ENCODE measurements at regions not wholly inside any gene's neighbourhood (a gene's known extent, or its start where the extent isn't known, plus 50 kb on each side); places are given as distances from the start of the nearest gene placed in this dataset.

DNA sequence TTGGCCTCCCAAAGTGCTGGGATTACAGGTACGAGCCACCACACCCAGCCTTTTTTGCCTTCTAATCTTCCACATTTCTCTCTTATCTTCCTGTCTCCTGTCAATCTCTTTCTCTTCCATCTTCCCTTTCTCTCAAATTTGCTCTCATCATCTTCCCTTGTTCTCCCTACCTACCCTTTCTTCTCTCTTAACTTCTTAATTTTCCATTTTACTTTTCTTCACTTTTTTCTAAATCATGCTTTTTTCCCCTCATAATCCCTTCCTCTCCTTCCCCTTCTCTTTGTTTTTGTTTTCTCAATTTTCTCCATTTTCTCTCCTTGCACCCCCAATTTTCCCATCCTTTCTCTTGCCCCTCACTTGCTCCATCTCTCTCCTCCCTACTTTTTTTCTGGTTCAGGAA is 545.7 kb downstream of the OMA1 start:
- no peak for DNase-seq (ENCODE audit: low read depth in 2 of 2)

GRCh38 chr1:58000116-58000515 is 546.4 kb downstream of the OMA1 start:
- DNase-seq (ENCODE audit: low read depth in 2 of 2), result no peak

GRCh38 chr1:57996400-57996799 is 550.1 kb downstream of the OMA1 start:
- DNase-seq (ENCODE audit: low read depth in 2 of 2), result no peak

DNA sequence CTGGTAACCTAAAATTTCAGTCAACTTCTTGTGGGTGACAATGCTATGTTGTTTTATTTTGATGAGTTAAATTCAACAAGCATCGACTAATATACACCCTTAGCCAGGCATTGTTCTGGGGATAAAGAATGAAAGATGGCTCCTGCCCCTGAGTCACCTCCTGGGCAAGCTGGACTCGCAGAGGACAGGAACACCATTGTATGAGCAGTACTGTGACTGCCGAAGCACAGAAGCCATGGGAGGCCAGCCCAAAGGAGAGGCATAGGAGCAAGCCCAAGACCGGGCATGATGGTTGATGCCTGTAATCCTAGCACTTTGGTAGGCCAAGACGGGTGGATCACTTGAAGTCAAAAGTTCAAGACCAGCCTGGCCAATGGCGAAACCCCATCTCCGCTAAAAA is 555.2 kb downstream of the OMA1 start:
- DNase-seq (ENCODE audit: low read depth in 2 of 2), result no peak

GRCh38 chr1:57989877-57990276 is 556.6 kb downstream of the OMA1 start:
- no peak for DNase-seq (ENCODE audit: low read depth in 2 of 2)

- no peak for DNase-seq (ENCODE audit: low read depth in 2 of 2)
Observed at GRCh38 chr1:57987523-57987922, 559.0 kb downstream of the OMA1 start.

- DNase-seq (ENCODE audit: low read depth in 2 of 2), result no peak
Observed at GRCh38 chr1:57986432-57986831, 560.1 kb downstream of the OMA1 start.

- no peak for DNase-seq (ENCODE audit: low read depth in 2 of 2)
Observed at GRCh38 chr1:57984277-57984676, 560.4 kb upstream of the DAB1 start.

GRCh38 chr1:57983441-57983840 is 559.6 kb upstream of the DAB1 start:
- no peak for DNase-seq (ENCODE audit: low read depth in 2 of 2)

DNA sequence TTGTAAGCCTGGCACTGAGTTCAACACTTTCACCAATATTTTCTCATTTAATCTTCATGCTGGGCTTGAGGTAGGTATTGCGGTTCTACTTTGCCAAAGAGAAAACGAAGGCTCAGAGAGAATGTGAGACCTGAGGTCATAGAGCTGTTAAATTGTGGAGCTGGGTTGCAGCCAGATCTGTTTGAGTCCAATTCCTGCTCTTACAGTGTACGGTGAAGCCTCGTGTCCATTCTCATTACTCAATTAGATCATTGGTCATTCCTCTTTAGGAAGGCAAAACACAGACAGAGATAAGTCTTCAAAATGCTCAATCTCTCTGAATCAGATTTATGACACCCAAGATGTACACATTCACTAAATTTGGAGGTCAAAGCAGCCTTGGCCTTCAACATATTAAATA is 559.0 kb upstream of the DAB1 start:
- DNase-seq (ENCODE audit: low read depth in 2 of 2), result no peak

- DNase-seq (ENCODE audit: low read depth in 2 of 2), result no peak
Observed at GRCh38 chr1:57976216-57976615, 552.4 kb upstream of the DAB1 start.

- no peak for DNase-seq (ENCODE audit: low read depth in 2 of 2)
Observed at GRCh38 chr1:57968321-57968720, 544.5 kb upstream of the DAB1 start.

DNA sequence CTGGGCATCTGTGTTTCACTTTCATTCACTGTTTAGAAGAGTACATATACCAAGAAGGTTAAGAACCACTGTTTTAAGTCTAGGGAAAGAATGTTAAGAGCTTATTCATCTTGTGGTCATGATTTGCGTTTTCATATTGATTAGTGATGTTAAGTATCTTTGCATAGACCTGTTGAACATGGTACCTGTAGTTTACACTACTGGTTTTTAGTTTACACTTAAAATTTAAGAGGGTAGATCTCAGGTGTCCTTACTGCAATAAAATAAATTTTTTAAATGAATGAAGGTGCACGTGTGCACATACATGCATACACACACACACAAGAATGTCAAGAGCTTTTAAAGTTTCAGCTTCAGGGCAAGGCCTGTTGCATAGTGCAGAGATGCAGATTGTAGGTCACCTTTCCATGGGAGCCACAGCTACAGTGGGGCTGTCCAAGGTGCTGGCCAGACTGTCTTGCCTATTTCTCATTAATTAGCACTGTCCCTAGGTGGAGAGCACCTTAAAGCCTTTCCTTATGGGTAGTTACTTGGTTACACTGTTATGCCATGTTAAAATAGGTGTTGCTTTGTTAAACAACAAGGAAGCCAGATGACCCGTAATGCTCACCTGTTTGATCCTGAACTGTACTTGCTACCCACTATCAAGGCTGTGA is 543.0 kb upstream of the DAB1 start:
- DNase-seq (ENCODE audit: low read depth in 2 of 2), result no peak

DNA sequence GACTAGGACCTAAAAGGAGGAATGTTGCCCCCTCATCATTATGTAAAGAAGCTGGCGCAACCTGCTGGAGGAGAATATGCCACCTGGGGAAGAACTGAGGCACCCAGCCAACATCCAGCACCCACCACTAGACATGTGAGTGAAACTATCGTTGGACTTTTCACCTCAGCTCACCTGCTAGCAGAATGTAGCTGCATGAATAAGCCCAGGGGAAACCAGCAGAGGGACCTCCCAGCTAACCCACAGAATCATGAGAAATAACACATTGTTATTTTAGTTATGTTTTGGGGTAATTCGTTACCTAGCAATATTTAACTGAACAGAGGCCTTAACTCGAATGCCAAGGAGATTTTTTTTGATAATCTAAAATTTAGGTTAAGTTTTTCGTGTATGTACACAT is 542.5 kb upstream of the DAB1 start:
- DNase-seq (ENCODE audit: low read depth in 2 of 2), result no peak

DNA sequence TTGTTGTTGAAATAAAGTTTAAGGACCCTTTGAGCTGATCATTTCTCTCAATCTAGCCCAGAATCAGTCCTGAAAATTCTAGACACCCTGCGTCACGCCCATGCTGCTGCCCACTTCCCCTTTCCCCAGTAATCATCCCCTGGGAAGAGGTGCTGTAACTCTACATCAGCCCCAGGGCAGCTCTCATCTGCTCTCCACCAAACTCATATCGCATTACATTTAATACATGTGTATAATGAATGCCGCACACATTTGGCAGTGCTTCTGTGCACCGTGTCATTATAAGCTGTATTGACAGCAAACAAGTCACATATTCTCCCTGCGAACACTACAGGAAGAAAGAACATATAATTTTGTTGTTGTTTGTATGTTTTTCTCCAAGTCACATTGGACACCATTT is 539.7 kb upstream of the DAB1 start:
- no peak for DNase-seq (ENCODE audit: low read depth in 2 of 2)

DNA sequence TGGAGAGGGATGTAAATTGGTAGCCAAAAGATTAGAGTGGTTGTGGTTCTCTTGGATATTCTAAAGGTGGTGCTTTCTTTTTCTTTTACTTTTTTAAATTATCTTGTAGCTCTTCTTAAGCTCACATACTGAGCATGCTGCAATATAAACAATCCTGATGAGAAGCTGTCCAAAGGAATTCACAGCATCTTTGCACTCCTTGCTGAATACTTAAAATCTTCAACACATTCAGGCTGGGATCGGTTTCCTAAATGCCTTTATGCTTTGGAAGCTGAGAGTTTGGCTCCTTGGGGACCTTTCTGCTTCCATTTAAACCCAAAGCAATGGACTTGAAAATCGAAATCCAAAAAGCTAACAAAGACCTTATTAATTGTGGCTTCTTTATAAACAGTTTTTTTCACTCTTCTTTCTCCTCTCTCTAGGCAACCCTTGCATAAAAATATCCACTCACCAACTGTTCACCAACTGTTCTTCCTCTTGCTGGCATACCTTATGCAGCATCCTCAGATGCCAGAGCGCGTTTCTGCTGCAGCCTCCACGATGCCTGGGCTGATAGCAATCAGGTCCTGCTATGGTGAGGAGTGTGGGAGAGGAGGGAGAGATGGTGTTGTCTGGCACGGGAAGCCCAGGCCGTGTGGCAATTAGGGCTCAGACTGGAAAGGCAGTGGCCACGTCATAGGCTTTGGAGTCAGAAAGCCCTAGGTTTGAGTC is 535.8 kb upstream of the DAB1 start:
- no peak for DNase-seq (ENCODE audit: low read depth in 2 of 2)

- DNase-seq (ENCODE audit: low read depth in 2 of 2), result no peak
Observed at GRCh38 chr1:57957576-57957975, 533.7 kb upstream of the DAB1 start.

DNA sequence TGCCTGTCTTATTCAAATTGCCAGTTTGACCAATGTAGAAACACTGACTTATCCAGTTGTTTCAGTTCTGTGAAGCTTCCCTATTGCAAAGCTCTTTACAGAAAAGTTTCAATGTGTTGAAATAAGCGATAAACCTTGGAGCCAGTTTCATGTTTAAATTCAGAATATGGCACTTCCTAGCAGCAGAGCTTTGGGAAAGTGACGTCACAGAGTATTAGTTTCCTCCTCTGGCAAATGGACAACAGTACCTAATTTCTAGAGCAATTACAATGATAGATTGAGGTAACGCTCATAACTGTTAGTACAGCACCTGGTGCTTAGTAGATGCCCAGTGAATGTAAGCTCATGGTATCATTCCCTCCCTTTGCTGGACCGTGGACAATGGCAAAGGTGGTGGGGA is 527.5 kb upstream of the DAB1 start:
- DNase-seq (ENCODE audit: low read depth in 2 of 2), result no peak

DNA sequence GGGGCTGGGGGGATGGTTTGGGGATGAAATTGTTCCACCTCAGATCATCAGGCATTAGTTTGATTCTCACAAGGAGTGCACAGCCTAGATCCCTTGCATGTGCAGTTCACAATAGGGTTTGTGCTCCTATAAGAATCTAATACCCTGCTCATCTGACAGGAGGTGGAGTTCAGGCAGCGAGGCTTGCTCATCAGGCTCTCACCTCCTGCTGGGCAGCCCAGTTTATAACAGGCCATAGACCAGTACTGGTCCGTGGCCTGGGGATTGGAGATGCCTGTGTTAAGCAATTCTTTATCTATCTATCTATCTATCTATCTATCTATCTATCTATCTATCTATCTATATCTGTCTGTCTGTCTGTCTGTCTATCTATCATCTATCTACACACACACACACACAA is 525.3 kb upstream of the DAB1 start:
- DNase-seq (ENCODE audit: low read depth in 2 of 2), result no peak

DNA sequence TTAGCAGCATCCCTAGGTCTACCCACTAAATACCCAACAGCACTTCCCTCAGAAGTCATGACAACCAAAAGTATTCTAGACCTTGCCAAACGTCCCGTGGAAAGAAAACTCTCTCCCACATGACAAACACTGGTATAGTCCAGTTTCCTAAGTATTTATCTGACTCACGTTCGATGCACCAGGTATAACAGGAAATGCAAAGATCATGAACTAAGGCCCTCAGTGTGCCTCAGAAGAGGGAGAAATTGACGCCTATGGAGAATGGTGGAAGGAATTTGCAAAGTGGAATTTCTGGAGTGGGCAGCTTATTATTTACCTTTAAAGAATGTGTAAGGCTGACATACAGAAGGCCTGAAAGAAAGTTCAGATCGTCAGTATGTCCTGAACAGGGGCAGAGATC is 523.6 kb upstream of the DAB1 start:
- no peak for DNase-seq (ENCODE audit: low read depth in 2 of 2)

DNA sequence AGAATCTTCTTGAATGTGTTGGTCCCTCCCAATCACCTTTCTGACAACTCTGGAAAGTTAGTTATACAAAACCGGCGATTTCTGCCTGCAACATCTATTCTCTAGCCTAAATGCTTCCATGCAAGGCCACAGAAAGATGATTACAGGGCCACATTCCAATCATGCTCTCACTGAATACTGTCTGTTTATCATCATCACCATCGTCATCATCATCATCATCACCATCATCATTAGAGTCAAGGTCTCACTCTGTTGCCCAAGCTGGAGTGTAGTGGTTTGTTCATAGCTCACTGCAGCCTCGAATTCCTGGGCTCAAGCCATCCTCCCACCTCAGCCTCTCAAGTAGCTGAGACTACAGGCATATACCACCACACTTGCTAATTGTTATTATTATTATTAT is 521.2 kb upstream of the DAB1 start:
- DNase-seq (ENCODE audit: low read depth in 2 of 2), result no peak

DNA sequence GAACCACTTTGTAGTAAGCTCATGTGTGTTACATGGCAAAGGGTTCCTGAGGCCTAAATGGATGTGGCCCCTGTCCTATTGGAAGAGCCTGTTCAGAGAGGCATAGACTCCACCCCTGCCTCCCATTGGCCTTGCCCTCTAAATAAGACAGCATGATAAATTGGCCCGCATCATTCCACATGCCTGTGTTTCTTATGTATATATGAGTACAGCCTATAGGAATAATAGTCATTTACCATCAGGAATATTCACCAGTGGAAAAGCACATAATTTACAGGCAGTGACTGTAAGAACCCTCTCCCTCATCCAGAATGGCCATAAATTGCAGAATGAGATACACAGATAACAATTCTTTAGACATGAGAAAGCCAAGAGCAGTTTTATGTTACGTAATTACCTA is 519.5 kb upstream of the DAB1 start:
- no peak for DNase-seq (ENCODE audit: low read depth in 2 of 2)

GRCh38 chr1:57934745-57935144 is 510.9 kb upstream of the DAB1 start:
- no peak for DNase-seq (ENCODE audit: low read depth in 2 of 2)

DNA sequence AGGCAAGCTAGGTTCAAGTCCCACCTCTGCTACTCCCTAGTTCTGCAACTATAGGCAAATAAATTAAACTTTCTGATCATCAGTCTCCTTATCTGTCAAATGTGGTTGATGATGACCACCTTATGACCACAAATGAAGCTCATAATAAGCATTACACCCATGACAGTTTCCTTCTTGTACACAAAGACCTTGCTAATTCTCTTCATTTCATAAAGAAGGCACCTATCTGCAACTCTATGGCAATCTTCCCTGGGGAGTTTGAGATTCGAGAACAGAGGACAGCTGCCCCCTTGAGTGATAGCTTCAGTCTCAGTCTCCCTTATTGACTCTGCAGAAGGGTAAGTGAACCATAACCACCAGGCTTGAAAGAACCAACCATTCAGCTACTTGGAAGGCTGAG is 503.1 kb upstream of the DAB1 start:
- no peak for DNase-seq (ENCODE audit: low read depth in 2 of 2)
